Activated T-helper 2 cell treated with anti-CD3 and anti-CD28 coated beads, Interferon-gamma antibody, Interleukin-2, Interleukin-4, amounts not matched to agents 10 μg/mL and 5 μg/mL and 100 μg/mL, durations not matched to agents 14 hours and 24 hours and 36 hours (primary cell): ENCODE measurements at regions not wholly inside any gene's neighbourhood (a gene's known extent, or its start where the extent isn't known, plus 50 kb on each side); places are given as distances from the start of the nearest gene placed in this dataset.

ENCODE experiments used
- DNase-seq: peaks from one replicate; pipeline ENCODE4 v3.0.0; 2021; ENCODE audit warnings: low spot score
- H3K27ac Mint-ChIP-seq: one replicate; pipeline ENCODE4 v1.8.0; 2021; ENCODE audit warnings: mixed read lengths
- H3K27me3 Mint-ChIP-seq: one replicate; pipeline ENCODE4 v1.8.0; 2021; ENCODE audit warnings: low read depth, mixed read lengths
- H3K36me3 Mint-ChIP-seq: one replicate; pipeline ENCODE4 v1.8.0; 2021; ENCODE audit warnings: low read depth, mixed read lengths
- H3K4me1 Mint-ChIP-seq: one replicate; pipeline ENCODE4 v1.8.0; 2021; ENCODE audit warnings: low read depth, mixed read lengths
- H3K4me3 Mint-ChIP-seq: one replicate; pipeline ENCODE4 v1.8.0; 2021; ENCODE audit warnings: low read depth, mild to moderate bottlenecking, moderate library complexity, mixed read lengths
- H3K9me3 Mint-ChIP-seq: one replicate; pipeline ENCODE4 v1.8.0; 2021; ENCODE audit warnings: mixed read lengths
- intact Hi-C: fragments of 100-400 bp; cut with micrococcal nuclease; formaldehyde crosslinking; loops from one replicate; pipeline ENCODE4 v1.15.1; 2023

- no peaks in the 10 kb centered on the region for H3K4me1 Mint-ChIP-seq
- DNase-seq: no peak
- H3K27ac Mint-ChIP-seq: no peak overlapping the region
- no peaks in the 10 kb centered on the region for H3K27me3 Mint-ChIP-seq
- intact Hi-C loops: no loop called here
- H3K9me3 Mint-ChIP-seq: peaks cover 7% of the 10 kb centered on the region
- no peak overlapping the region for H3K4me3 Mint-ChIP-seq
- H3K36me3 Mint-ChIP-seq: no peaks in the 10 kb centered on the region
Observed at GRCh38 chr12:126551869-126552268, 1486.6 kb downstream of the AACS start.

DNA sequence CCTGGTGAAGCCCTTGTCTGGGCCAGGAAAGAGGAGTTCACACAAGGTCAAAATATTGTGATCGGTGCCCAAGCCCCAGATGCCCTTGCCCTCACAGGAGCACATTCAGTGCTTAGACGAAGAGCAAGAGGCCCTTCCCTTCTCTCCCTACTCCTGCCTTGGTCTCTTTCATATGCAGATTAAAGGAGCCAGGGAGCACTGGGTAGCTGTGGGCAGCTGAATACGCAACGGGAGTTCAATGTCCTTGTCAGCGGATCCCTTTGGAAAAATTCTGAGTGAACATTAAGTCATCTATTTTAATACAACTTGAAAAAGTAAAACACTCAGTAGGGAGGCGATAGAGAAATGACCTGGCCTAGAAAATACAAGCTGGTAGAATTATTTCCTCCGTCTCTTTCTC is 1489.4 kb downstream of the AACS start:
- Mint-ChIP-seq H3K9me3 (peaks cover 7% of the 10 kb centered on the region), H3K4me3 (no peak overlapping the region), H3K27me3 (no peaks in the 10 kb centered on the region), H3K4me1 (no peaks in the 10 kb centered on the region), H3K27ac (no peak overlapping the region), H3K36me3 (no peaks in the 10 kb centered on the region)
- DNase-seq: no peak
- intact Hi-C loops: no loop called here

DNA sequence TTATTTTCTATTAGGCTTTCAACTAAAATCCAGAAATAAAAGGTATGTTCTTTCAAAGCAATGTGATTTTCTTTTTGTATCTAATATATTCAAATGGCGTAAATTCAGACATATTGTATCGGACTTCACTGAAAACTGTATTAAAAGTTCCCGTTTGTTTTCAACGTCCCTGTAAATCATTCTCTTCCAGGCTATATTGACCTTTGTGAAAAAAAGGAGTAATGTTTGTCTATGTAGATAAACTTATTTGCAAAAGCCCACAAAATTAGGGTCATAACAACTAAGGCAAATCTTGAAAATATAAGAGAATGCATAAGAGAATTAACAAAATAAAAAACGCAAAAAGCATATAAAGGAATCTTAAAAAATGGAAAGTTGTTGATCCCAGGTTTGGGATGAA is 1492.4 kb downstream of the AACS start:
- no peaks in the 10 kb centered on the region for H3K4me1 Mint-ChIP-seq
- no peak overlapping the region for H3K4me3 Mint-ChIP-seq
- peaks cover 7% of the 10 kb centered on the region for H3K9me3 Mint-ChIP-seq
- intact Hi-C loops: no loop called here
- DNase-seq: no peak
- H3K27me3 Mint-ChIP-seq: no peaks in the 10 kb centered on the region
- H3K36me3 Mint-ChIP-seq: no peaks in the 10 kb centered on the region
- H3K27ac Mint-ChIP-seq: no peak overlapping the region

- intact Hi-C loops: no loop called here
- DNase-seq: no peak
- Mint-ChIP-seq H3K27me3 (peaks cover under 1% of the 10 kb centered on the region), H3K36me3 (no peaks in the 10 kb centered on the region), H3K27ac (no peak overlapping the region), H3K4me3 (no peak overlapping the region), H3K9me3 (peaks cover 8% of the 10 kb centered on the region), H3K4me1 (no peaks in the 10 kb centered on the region)
Observed at GRCh38 chr12:126558219-126558618, 1493.0 kb downstream of the AACS start.

DNA sequence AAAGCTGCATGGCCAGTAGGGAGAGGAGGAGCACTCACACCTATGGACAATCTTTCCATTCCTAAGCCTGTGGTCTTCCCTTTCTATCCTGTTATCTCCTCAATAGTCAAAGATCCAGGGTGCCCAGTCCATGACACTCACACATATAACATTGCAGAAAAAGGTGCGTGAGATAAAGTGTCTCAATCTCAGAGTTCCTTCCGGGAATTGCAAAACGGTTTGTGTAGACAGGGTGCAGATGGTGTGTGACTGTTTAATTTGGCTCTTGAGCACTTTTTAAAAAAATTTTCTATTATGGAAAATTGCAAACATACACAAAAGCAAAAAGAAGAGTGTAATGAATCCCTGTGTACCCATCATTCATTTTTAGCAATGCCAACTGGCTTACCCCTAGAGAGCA is 1493.6 kb downstream of the AACS start:
- peaks cover 13% of the 10 kb centered on the region for H3K9me3 Mint-ChIP-seq
- peaks cover 2% of the 10 kb centered on the region for H3K27me3 Mint-ChIP-seq
- intact Hi-C loops: no loop called here
- no peak for DNase-seq
- no peaks in the 10 kb centered on the region for H3K4me1 Mint-ChIP-seq
- H3K36me3 Mint-ChIP-seq: no peaks in the 10 kb centered on the region
- H3K27ac Mint-ChIP-seq: no peak overlapping the region
- H3K4me3 Mint-ChIP-seq: no peak overlapping the region

DNA sequence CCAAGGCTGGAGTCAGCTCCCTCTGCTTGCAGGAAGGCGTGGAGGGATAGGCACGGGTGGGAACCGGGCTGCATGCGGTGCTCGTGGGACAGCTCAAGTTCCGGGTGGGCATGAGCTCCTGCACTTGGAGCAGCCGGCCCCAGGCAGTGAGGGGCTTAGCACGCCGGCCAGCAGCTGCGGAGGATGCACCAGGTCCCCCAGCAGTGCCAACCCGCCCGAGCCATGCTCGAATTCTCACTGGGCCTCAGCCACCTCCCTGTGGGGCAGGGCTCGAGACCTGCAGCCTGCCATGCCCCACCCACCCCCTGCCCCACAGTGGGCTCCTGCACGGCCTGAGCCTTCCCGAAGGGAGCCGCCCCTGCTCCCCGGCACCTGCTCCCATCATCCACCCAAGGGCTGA is 1501.8 kb downstream of the AACS start:
- peaks cover 5% of the 10 kb centered on the region for H3K4me1 Mint-ChIP-seq
- no peak overlapping the region for H3K4me3 Mint-ChIP-seq
- DNase-seq: no peak
- peaks cover 35% of the 10 kb centered on the region for H3K9me3 Mint-ChIP-seq
- no peak overlapping the region for H3K27ac Mint-ChIP-seq
- peaks cover 6% of the 10 kb centered on the region for H3K27me3 Mint-ChIP-seq
- no peaks in the 10 kb centered on the region for H3K36me3 Mint-ChIP-seq
- intact Hi-C loops: no loop called here

GRCh38 chr12:126569706-126570105 is 1504.5 kb downstream of the AACS start:
- Mint-ChIP-seq H3K4me3 (no peak overlapping the region), H3K27ac (no peak overlapping the region), H3K36me3 (no peaks in the 10 kb centered on the region), H3K27me3 (peaks cover 4% of the 10 kb centered on the region), H3K9me3 (peaks cover 23% of the 10 kb centered on the region), H3K4me1 (peaks cover 13% of the 10 kb centered on the region)
- no peak for DNase-seq
- intact Hi-C loops: no loop called here

- peaks cover 20% of the 10 kb centered on the region for H3K9me3 Mint-ChIP-seq
- DNase-seq: no peak
- intact Hi-C loops: no loop called here
- H3K4me3 Mint-ChIP-seq: no peak overlapping the region
- peaks cover 13% of the 10 kb centered on the region for H3K4me1 Mint-ChIP-seq
- peaks cover 4% of the 10 kb centered on the region for H3K27me3 Mint-ChIP-seq
- no peak overlapping the region for H3K27ac Mint-ChIP-seq
- no peaks in the 10 kb centered on the region for H3K36me3 Mint-ChIP-seq
Observed at GRCh38 chr12:126570566-126570965, 1505.3 kb downstream of the AACS start.

- peaks cover 14% of the 10 kb centered on the region for H3K9me3 Mint-ChIP-seq
- H3K4me3 Mint-ChIP-seq: no peak overlapping the region
- peaks cover 4% of the 10 kb centered on the region for H3K27me3 Mint-ChIP-seq
- no peak for DNase-seq
- H3K4me1 Mint-ChIP-seq: peaks cover 13% of the 10 kb centered on the region
- H3K36me3 Mint-ChIP-seq: no peaks in the 10 kb centered on the region
- intact Hi-C loops: loop anchor here (2.0 kb wide), 1 partner anchor 17 kb away; no protein-coding TSS in a partner anchor
- H3K27ac Mint-ChIP-seq: no peak overlapping the region
Observed at GRCh38 chr12:126572170-126572569, 1506.9 kb downstream of the AACS start.

GRCh38 chr12:126581655-126582054 is 1516.4 kb downstream of the AACS start:
- intact Hi-C loops: no loop called here
- Mint-ChIP-seq H3K4me3 (no peak overlapping the region), H3K4me1 (no peaks in the 10 kb centered on the region), H3K27me3 (peaks cover 3% of the 10 kb centered on the region), H3K36me3 (no peaks in the 10 kb centered on the region), H3K27ac (no peak overlapping the region), H3K9me3 (peaks cover 8% of the 10 kb centered on the region)
- no peak for DNase-seq

GRCh38 chr12:126582231-126582630 is 1517.0 kb downstream of the AACS start:
- H3K27me3 Mint-ChIP-seq: peaks cover 3% of the 10 kb centered on the region
- H3K9me3 Mint-ChIP-seq: peaks cover 13% of the 10 kb centered on the region
- no peaks in the 10 kb centered on the region for H3K36me3 Mint-ChIP-seq
- no peak overlapping the region for H3K4me3 Mint-ChIP-seq
- intact Hi-C loops: no loop called here
- no peaks in the 10 kb centered on the region for H3K4me1 Mint-ChIP-seq
- no peak overlapping the region for H3K27ac Mint-ChIP-seq
- DNase-seq: no peak

GRCh38 chr12:126588586-126589249 is 1523.5 kb downstream of the AACS start:
- Mint-ChIP-seq H3K27ac (peak overlapping the region; percentile 68), H3K4me1 (peaks cover 20% of the 10 kb centered on the region), H3K27me3 (no peaks in the 10 kb centered on the region), H3K36me3 (peaks cover 3% of the 10 kb centered on the region), H3K4me3 (peak overlapping the region; percentile 60), H3K9me3 (peaks cover 19% of the 10 kb centered on the region)
- DNase-seq: peak; percentile 19
- intact Hi-C loops: loop anchor here (1.0 to 2.0 kb wide), 3 partner anchors 16 to 184 kb away; no protein-coding TSS in a partner anchor

DNA sequence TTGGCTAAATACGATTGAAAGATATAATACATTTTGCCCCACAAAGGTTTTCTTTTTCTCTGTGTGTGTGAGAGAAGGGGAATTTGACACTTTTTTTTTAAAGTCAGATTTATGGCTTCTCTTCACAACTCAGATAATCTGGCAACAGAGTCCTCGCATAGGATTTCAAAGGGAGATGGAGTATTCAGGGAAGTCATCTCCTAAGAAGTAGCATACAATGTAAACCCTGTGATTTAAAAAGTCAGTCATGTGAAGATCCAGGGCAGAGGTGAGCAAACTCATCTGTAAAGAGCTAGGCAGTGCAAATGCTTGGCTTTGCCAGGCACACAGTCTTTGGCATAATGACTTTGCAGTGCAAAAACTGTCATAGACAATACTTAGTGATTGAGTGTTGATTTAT is 1526.3 kb downstream of the AACS start:
- Mint-ChIP-seq H3K9me3 (peaks cover 15% of the 10 kb centered on the region), H3K4me1 (peaks cover 20% of the 10 kb centered on the region), H3K36me3 (peaks cover 3% of the 10 kb centered on the region), H3K27me3 (no peaks in the 10 kb centered on the region), H3K27ac (no peak overlapping the region), H3K4me3 (no peak overlapping the region)
- intact Hi-C loops: no loop called here
- no peak for DNase-seq
